OCI-LY7 (cell line): ENCODE measurements at regions not wholly inside any gene's neighbourhood (a gene's known extent, or its start where the extent isn't known, plus 50 kb on each side); places are given as distances from the start of the nearest gene placed in this dataset.

Experiments
- CTCF ChIP-seq: fragments of 200-600 bp; sonication (generic); conservative IDR thresholded peaks from 2 replicates; pipeline ENCODE4 v1.5.1; 2014; ENCODE audit warnings: mild to moderate bottlenecking, antibody characterized with exemption, low read length, moderate library complexity, mixed read lengths
- EZH2phosphoT487 ChIP-seq: fragments of 200-600 bp; sonication (generic); IDR thresholded peaks from 2 replicates; pipeline ENCODE4 v1.6.1; 2018; ENCODE audit warnings: low read depth, borderline replicate concordance, mild to moderate bottlenecking, mixed run types, antibody characterized with exemption, low read length, moderate library complexity, mixed read lengths

GRCh38 chr2:173739006-173739405, 226.2 kb downstream of the SP3 start:
- TF ChIP-seq CTCF (no peak), EZH2phosphoT487 (no peak)
